Neural progenitor cell (in vitro differentiated cells): ENCODE measurements at regions not wholly inside any gene's neighbourhood (a gene's known extent, or its start where the extent isn't known, plus 50 kb on each side); places are given as distances from the start of the nearest gene placed in this dataset.

Source experiments
- DNase-seq: peaks from one replicate; pipeline ENCODE4 v3.0.0-alpha.2; 2016; ENCODE audit warnings: low spot score
- H2AFZ ChIP-seq: fragments of 200-600 bp; sonication (generic); replicated peaks from 2 replicates; pipeline ENCODE4 v1.6.1; 2016; ENCODE audit warnings: antibody characterized with exemption
- H3F3A ChIP-seq: fragments of 200-600 bp; sonication (generic); 2 replicates; pipeline ENCODE4 v1.6.1; 2016; ENCODE audit warnings: antibody characterized with exemption, low read depth
- H3K27ac ChIP-seq: fragments of 200-600 bp; sonication (generic); 2 replicates; pipeline ENCODE4 v1.5.1; 2016; ENCODE audit warnings: mild to moderate bottlenecking
- H3K27me3 ChIP-seq: fragments of 200-600 bp; sonication (generic); 2 replicates; pipeline ENCODE4 v1.6.1; 2016; ENCODE audit warnings: mild to moderate bottlenecking, moderate library complexity
- H3K36me3 ChIP-seq: fragments of 200-600 bp; sonication (generic); 2 replicates; pipeline ENCODE4 v1.5.1; 2016
- H3K4me1 ChIP-seq: fragments of 200-600 bp; sonication (generic); 2 replicates; pipeline ENCODE4 v1.6.1; 2016; ENCODE audit warnings: mixed run types
- H3K4me2 ChIP-seq: fragments of 200-600 bp; sonication (generic); 2 replicates; pipeline ENCODE4 v1.6.1; 2016
- H3K4me3 ChIP-seq: fragments of 200-600 bp; sonication (generic); 2 replicates; pipeline ENCODE4 v1.5.1; 2016
- H3K79me2 ChIP-seq: fragments of 200-600 bp; sonication (generic); 2 replicates; pipeline ENCODE4 v1.6.1; 2016; ENCODE audit warnings: low read depth
- H3K9ac ChIP-seq: fragments of 200-600 bp; sonication (generic); 2 replicates; pipeline ENCODE4 v1.6.1; 2016
- H3K9me3 ChIP-seq: fragments of 200-600 bp; sonication (generic); 2 replicates; pipeline ENCODE4 v1.5.1; 2016; ENCODE audit warnings: low read depth
- H4K20me1 ChIP-seq: fragments of 200-600 bp; sonication (generic); 2 replicates; pipeline ENCODE4 v1.6.1; 2016; ENCODE audit warnings: low read depth
- H3K27ac Mint-ChIP-seq: 3 replicates; pipeline ENCODE4 v1.8.0; 2021; ENCODE audit warnings: mixed read lengths
- H3K27me3 Mint-ChIP-seq: 2 replicates; pipeline ENCODE4 v1.8.0; 2022; ENCODE audit warnings: low read depth, mild to moderate bottlenecking, inconsistent platforms, moderate library complexity, mixed read lengths; ENCODE audit not compliant: insufficient read depth
- H3K36me3 Mint-ChIP-seq: 3 replicates; pipeline ENCODE4 v1.8.0; 2021; ENCODE audit warnings: mixed read lengths
- H3K4me1 Mint-ChIP-seq: 3 replicates; pipeline ENCODE4 v1.8.0; 2021; ENCODE audit warnings: mixed read lengths
- H3K4me3 Mint-ChIP-seq: 3 replicates; pipeline ENCODE4 v1.8.0; 2021; ENCODE audit warnings: mild to moderate bottlenecking, moderate library complexity, mixed read lengths
- H3K9me3 Mint-ChIP-seq: 3 replicates; pipeline ENCODE4 v1.8.0; 2020; ENCODE audit warnings: mixed read lengths
- CTCF ChIP-seq: fragments of 200-600 bp; sonication (generic); IDR thresholded peaks from 2 replicates; pipeline ENCODE4 v1.5.1; 2017; ENCODE audit warnings: antibody characterized with exemption, mild to moderate bottlenecking
- EZH2 ChIP-seq: fragments of 200-600 bp; sonication (generic); IDR thresholded peaks from 2 replicates; pipeline ENCODE4 v1.6.1; 2017; ENCODE audit warnings: antibody characterized with exemption, mild to moderate bottlenecking, moderate library complexity
- EZH2phosphoT487 ChIP-seq: fragments of 200-600 bp; sonication (generic); IDR thresholded peaks from 2 replicates; pipeline ENCODE4 v1.6.1; 2017; ENCODE audit warnings: antibody characterized with exemption

DNA sequence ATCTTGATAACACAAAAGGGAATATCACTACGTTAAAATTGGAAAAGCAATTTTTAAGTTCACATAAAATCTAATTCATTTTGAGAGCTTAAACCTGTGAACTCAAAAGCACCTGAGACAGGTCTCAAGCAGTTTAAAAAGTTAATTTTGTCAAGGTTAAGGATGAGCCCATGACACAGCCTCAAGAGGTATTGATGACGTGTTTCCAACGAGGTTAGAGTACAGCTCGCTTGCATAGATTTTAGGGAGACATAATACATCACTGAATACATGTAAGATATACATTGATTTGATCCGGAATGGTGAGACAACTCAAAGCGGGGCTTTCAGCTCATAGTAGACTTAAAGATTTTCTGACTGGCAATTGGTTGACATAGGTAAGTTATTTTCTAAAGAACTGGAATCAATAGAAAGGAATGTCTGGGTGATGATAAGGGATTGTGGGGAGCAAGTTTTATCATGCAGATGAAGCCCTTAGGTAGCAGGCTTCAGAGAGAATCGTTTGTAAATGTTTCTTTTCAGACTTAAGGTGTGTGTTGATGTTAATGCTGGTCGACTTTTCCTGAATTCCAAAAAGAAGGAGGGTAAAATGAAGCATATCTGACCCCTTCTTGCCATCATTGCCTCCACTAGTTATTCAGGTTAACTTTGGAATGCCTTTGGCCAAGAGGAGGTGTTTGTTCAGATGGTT, 2890.6 kb downstream of the PCDH9 start:
- Mint-ChIP-seq H3K9me3 (peaks cover 3% of the 10 kb centered on the region), H3K27me3 (no peaks in the 10 kb centered on the region), H3K4me3 (no peak overlapping the region), H3K36me3 (no peaks in the 10 kb centered on the region), H3K27ac (no peak overlapping the region), H3K4me1 (no peaks in the 10 kb centered on the region)
- Histone ChIP-seq H4K20me1 (no peaks in the 10 kb centered on the region), H3K36me3 (no peaks in the 10 kb centered on the region), H3K79me2 (no peaks in the 10 kb centered on the region), H3K9ac (no peak overlapping the region), H3F3A (peaks cover under 1% of the 10 kb centered on the region), H3K4me3 (no peak overlapping the region), H3K27ac (no peak overlapping the region), H3K4me1 (peaks cover 4% of the 10 kb centered on the region), H3K4me2 (no peak overlapping the region), H3K27me3 (no peaks in the 10 kb centered on the region), H3K9me3 (no peaks in the 10 kb centered on the region), H2AFZ (peak overlapping the region; percentile 32)
- no peak for TF ChIP-seq CTCF
- TF ChIP-seq EZH2 = no peak
- DNase-seq = no peak

DNA sequence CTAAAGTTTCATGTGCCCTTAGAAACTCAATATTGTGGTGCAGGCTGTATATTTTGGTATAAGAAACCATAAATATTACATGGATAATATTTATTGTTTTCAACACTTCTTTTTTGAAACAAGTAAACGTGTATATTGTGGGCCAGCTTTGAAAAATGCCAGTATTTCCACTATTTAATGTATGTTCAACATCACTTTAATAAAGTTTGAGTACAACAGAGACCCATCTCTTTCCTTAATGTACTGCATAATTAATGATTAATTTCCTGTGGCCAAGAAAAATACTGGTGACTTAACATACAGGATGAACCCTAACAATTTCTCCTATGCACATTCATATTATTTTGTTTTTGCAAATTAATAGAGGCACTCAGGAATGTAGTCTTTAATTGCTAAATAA, 2891.5 kb downstream of the PCDH9 start:
- Mint-ChIP-seq H3K27ac (no peak overlapping the region), H3K4me3 (no peak overlapping the region), H3K27me3 (no peaks in the 10 kb centered on the region), H3K9me3 (peaks cover 5% of the 10 kb centered on the region), H3K36me3 (no peaks in the 10 kb centered on the region), H3K4me1 (peaks cover 3% of the 10 kb centered on the region)
- no peaks in the 10 kb centered on the region for H3K9me3 ChIP-seq
- H3K27me3 ChIP-seq = no peaks in the 10 kb centered on the region
- no peaks in the 10 kb centered on the region for H3K36me3 ChIP-seq
- no peak overlapping the region for H2AFZ ChIP-seq
- H3F3A ChIP-seq = peaks cover 9% of the 10 kb centered on the region
- DNase-seq = no peak
- H3K4me2 ChIP-seq = no peak overlapping the region
- no peaks in the 10 kb centered on the region for H3K79me2 ChIP-seq
- H3K27ac ChIP-seq = no peak overlapping the region
- H4K20me1 ChIP-seq = no peaks in the 10 kb centered on the region
- H3K4me3 ChIP-seq = no peak overlapping the region
- TF ChIP-seq EZH2 = no peak
- no peak for TF ChIP-seq CTCF
- no peak for TF ChIP-seq EZH2phosphoT487
- peaks cover 12% of the 10 kb centered on the region for H3K4me1 ChIP-seq
- no peak overlapping the region for H3K9ac ChIP-seq

DNA sequence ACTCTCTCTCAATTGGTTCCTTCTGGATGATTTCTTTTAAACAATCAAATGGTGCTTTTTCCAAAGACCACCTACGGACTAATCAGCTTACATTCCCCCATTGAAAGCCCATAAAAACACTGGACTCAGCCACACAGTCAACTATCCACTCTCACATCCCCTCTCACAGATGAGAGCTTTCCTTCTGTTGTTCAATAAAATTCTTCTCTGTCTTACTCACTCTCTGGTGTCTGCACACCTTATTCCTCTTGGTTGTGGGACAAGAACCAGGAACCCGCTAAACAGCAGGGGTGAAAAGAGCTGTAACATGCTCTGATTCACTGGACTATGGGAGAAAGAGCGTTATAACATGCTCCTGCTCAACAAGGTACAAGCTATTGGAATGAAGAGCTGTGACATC, 2896.2 kb downstream of the PCDH9 start:
- peak; percentile 68 for DNase-seq
- H2AFZ ChIP-seq = no peak overlapping the region

More for the DNA sequence above, 2896.2 kb downstream of the PCDH9 start:
- H3K36me3 ChIP-seq = no peaks in the 10 kb centered on the region
- H3K4me1 Mint-ChIP-seq = peaks cover 7% of the 10 kb centered on the region
- no peak overlapping the region for H3K4me3 Mint-ChIP-seq
- H3K79me2 ChIP-seq = no peaks in the 10 kb centered on the region
- peaks cover 4% of the 10 kb centered on the region for H3K9me3 Mint-ChIP-seq
- peak overlapping the region; percentile 63 for H3K4me2 ChIP-seq
- no peaks in the 10 kb centered on the region for H4K20me1 ChIP-seq
- no peak overlapping the region for H3K4me3 ChIP-seq
- peak overlapping the region; percentile 69 for H3K27ac ChIP-seq
- peaks cover 15% of the 10 kb centered on the region for H3F3A ChIP-seq
- no peaks in the 10 kb centered on the region for H3K27me3 ChIP-seq
- H3K9ac ChIP-seq = no peak overlapping the region
- no peak overlapping the region for H3K27ac Mint-ChIP-seq
- TF ChIP-seq EZH2 (no peak), EZH2phosphoT487 (no peak), CTCF (no peak)
- peaks cover 18% of the 10 kb centered on the region for H3K4me1 ChIP-seq
- no peaks in the 10 kb centered on the region for H3K9me3 ChIP-seq
- no peaks in the 10 kb centered on the region for H3K36me3 Mint-ChIP-seq
- H3K27me3 Mint-ChIP-seq = no peaks in the 10 kb centered on the region
